CD4-positive, alpha-beta T cell (primary cell): ENCODE measurements at regions not wholly inside any gene's neighbourhood (a gene's known extent, or its start where the extent isn't known, plus 50 kb on each side); places are given as distances from the start of the nearest gene placed in this dataset.

ENCODE experiments used
- ATAC-seq: fragments of 200-7000 bp; cut with Tn5 transposase; one replicate; pipeline ENCODE4 v1.10.0; 2022; ENCODE audit warnings: mild to moderate bottlenecking; ENCODE audit not compliant: poor library complexity
- CTCF ChIA-PET: fragments of 350-600 bp; sonication (Branson Sonifier 250); formaldehyde crosslinking; loops from one replicate; lab custom pipeline; 2021; ENCODE audit warnings: antibody characterized with exemption, inconsistent platforms; lab: Charles Lee
- POLR2A ChIA-PET: fragments of 350-600 bp; sonication (Branson Sonifier 250); formaldehyde crosslinking; loops from one replicate; lab custom pipeline; 2021; ENCODE audit warnings: antibody characterized with exemption, inconsistent platforms; lab: Charles Lee
- DNase-seq, 14 experiments: peaks; one replicate each; pipeline ENCODE4 v3.0.0-alpha.2; 2013 to 2020; ENCODE audit warnings: mixed read lengths in 2 of 14
- H3K27ac ChIP-seq, 2 donors: one replicate each; pipeline versions ENCODE4 v1.5.1 to v1.7.0; 2013; ENCODE audit warnings: low read length in 2 of 2, low read depth in 1 of 2, mild to moderate bottlenecking in 1 of 2
- H3K27me3 ChIP-seq, 2 experiments: 1 replicate in 1 of 2; 2 replicates in 1 of 2; pipeline versions ENCODE4 v1.6.1 to v1.7.0; 2013; ENCODE audit warnings: low read length in 2 of 2, control low read depth in 1 of 2, mild to moderate bottlenecking in 1 of 2, moderate library complexity in 1 of 2; ENCODE audit not compliant: insufficient read depth in 2 of 2, control insufficient read depth in 1 of 2
- H3K36me3 ChIP-seq: one replicate; pipeline ENCODE4 v1.6.1; 2013; ENCODE audit warnings: low read length, control low read depth; ENCODE audit not compliant: insufficient read depth
- H3K4me1 ChIP-seq: one replicate; pipeline ENCODE4 v1.6.1; 2013; ENCODE audit warnings: low read length, control low read depth; ENCODE audit not compliant: insufficient read depth
- H3K4me3 ChIP-seq: one replicate; pipeline ENCODE4 v1.5.1; 2013; ENCODE audit warnings: mild to moderate bottlenecking, low read length, moderate library complexity
- H3K9me3 ChIP-seq, 2 experiments: 1 replicate in 1 of 2; 2 replicates in 1 of 2; pipeline versions ENCODE4 v1.6.1 to v1.7.0; 2013; ENCODE audit warnings: low read length in 2 of 2, mild to moderate bottlenecking in 2 of 2, control low read depth in 1 of 2, moderate library complexity in 1 of 2; ENCODE audit not compliant: control insufficient read depth in 1 of 2, insufficient read depth in 1 of 2
- H3K27ac Mint-ChIP-seq: one replicate; pipeline ENCODE4 v1.8.0; 2020; ENCODE audit warnings: mixed read lengths
- H3K27me3 Mint-ChIP-seq: one replicate; pipeline ENCODE4 v1.8.0; 2021; ENCODE audit warnings: mixed read lengths
- H3K36me3 Mint-ChIP-seq: one replicate; pipeline ENCODE4 v1.8.0; 2021; ENCODE audit warnings: low read depth, mixed read lengths
- H3K4me1 Mint-ChIP-seq: one replicate; pipeline ENCODE4 v1.8.0; 2021; ENCODE audit warnings: low read depth, mixed read lengths
- H3K4me3 Mint-ChIP-seq: one replicate; pipeline ENCODE4 v1.8.0; 2020; ENCODE audit warnings: mild to moderate bottlenecking, mixed read lengths
- H3K9me3 Mint-ChIP-seq: one replicate; pipeline ENCODE4 v1.8.0; 2020; ENCODE audit warnings: mixed read lengths
- intact Hi-C, 2 experiments: fragments of 100-400 bp; cut with DNase I in 1 of 2; cut with micrococcal nuclease in 1 of 2; formaldehyde crosslinking; loops; one replicate each; pipeline versions ENCODE4 v1.15.1 to v1.9.0; 2023 to 2025; cut with DNase I, micrococcal nuclease
- TF ChIP-seq, protein P1 (sequence below): fragments of 200-600 bp; IDR thresholded peaks from one replicate; pipeline ENCODE4 v1.8.0; 2022; ENCODE audit warnings: antibody characterized with exemption, mild to moderate bottlenecking

DNA sequence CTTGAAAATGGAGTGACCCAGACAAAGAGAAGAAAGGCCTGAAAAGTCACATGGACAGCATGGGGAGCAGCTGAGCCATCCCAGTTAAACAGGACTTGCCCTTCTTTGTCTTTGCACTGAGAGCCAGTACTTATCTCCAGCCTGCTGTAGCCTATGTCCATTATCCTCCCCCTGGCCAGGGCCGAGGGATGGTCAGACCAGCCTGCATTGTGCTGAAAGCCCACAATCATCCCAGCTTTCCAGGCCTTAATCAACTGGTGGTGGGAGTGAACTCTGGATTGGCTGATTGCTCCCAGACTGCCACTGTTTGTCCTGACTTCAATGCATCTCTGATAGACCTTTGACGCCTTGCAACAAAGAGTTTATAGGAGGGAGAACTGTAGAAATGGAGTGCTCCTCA, 453.1 kb downstream of the EPHA5 start:
- no peaks in the 10 kb centered on the region for H3K36me3 Mint-ChIP-seq
- TF ChIP-seq, protein P1, sequence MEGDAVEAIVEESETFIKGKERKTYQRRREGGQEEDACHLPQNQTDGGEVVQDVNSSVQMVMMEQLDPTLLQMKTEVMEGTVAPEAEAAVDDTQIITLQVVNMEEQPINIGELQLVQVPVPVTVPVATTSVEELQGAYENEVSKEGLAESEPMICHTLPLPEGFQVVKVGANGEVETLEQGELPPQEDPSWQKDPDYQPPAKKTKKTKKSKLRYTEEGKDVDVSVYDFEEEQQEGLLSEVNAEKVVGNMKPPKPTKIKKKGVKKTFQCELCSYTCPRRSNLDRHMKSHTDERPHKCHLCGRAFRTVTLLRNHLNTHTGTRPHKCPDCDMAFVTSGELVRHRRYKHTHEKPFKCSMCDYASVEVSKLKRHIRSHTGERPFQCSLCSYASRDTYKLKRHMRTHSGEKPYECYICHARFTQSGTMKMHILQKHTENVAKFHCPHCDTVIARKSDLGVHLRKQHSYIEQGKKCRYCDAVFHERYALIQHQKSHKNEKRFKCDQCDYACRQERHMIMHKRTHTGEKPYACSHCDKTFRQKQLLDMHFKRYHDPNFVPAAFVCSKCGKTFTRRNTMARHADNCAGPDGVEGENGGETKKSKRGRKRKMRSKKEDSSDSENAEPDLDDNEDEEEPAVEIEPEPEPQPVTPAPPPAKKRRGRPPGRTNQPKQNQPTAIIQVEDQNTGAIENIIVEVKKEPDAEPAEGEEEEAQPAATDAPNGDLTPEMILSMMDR = no peak

DNA sequence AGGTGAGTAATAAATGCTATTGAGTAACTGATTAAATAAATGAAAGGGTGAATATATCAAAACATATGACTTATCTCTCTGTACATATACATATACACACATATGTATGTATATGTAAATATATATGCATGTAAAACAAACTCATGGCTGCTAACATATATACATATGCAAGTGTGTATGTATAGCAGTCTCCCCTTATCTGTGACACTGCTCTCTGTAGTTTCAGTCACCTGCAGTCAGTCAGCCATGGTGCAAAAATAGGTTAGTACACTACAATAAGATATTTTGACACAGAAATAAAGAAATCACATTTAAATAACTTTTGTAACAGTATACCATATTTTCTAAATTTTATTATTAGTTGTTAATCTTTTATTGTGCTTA, 467.4 kb downstream of the EPHA5 start:
- H3K27me3 Mint-ChIP-seq = no peaks in the 10 kb centered on the region

More for the DNA sequence above, 453.1 kb downstream of the EPHA5 start:
- no peak overlapping the region for H3K27ac Mint-ChIP-seq
- Histone ChIP-seq H3K4me3 (no peak overlapping the region), H3K9me3 (peaks cover 0 to 7% of the 10 kb centered on the region in 2 experiments), H3K36me3 (no peaks in the 10 kb centered on the region), H3K4me1 (no peaks in the 10 kb centered on the region), H3K27ac (no peak overlapping the region), H3K27me3 (no peaks in the 10 kb centered on the region)
- ChIA-PET CTCF (no interaction called here), POLR2A (no interaction called here)
- H3K27me3 Mint-ChIP-seq = no peaks in the 10 kb centered on the region
- H3K9me3 Mint-ChIP-seq = peaks cover 9% of the 10 kb centered on the region
- no peak for ATAC-seq
- no peaks in the 10 kb centered on the region for H3K4me1 Mint-ChIP-seq
- intact Hi-C loops = no loop called here
- H3K4me3 Mint-ChIP-seq = no peak overlapping the region
- DNase-seq = no peak

DNA sequence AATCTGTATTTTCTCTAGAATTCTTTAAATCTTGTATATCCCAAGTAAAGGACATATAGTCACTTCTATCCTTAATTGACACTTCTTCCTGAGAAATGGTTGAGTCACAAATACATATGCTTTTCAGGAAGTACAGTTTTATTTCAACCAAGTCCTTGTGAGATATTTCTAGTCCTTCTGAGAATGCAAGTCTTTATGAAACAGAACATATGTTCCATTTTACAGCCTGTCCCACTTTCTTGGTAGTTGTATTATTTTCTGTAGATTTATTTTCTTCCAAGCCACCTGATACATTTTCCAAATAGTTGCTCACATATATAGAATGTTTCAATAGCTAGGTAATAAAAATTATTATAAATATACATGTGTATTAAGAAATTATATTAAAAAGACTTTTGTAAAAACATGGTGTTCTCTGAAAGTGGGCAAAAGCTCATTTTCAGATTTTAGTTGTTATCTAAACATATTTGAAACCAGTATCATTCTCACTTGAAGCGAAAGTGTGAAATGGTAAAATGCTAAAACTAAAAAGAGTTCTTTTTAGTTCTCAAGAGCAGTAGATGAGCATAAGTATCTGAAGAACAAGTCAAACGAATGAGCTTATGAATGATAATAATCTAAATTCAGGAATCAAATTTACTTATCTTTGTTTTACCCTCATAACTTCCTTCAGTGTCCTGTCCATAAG, 468.0 kb downstream of the EPHA5 start:
- H3K36me3 ChIP-seq = no peaks in the 10 kb centered on the region
- ChIA-PET POLR2A (no interaction called here), CTCF (no interaction called here)
- no peak for ATAC-seq
- H3K27ac Mint-ChIP-seq = no peak overlapping the region
- no peaks in the 10 kb centered on the region for H3K36me3 Mint-ChIP-seq
- intact Hi-C loops = no loop called here
- no peak for DNase-seq
- H3K9me3 ChIP-seq = no peaks in the 10 kb centered on the region
- TF ChIP-seq, protein P1 = no peak
- H3K4me3 Mint-ChIP-seq = no peak overlapping the region
- no peak overlapping the region for H3K27ac ChIP-seq
- peaks cover 1% of the 10 kb centered on the region for H3K9me3 Mint-ChIP-seq
- no peaks in the 10 kb centered on the region for H3K27me3 ChIP-seq
- no peak overlapping the region for H3K4me3 ChIP-seq
- no peaks in the 10 kb centered on the region for H3K4me1 ChIP-seq
- H3K27me3 Mint-ChIP-seq = no peaks in the 10 kb centered on the region
- H3K4me1 Mint-ChIP-seq = no peaks in the 10 kb centered on the region

More for the DNA sequence above, 467.4 kb downstream of the EPHA5 start:
- no peaks in the 10 kb centered on the region for H3K36me3 Mint-ChIP-seq
- no peaks in the 10 kb centered on the region for H3K27me3 ChIP-seq
- TF ChIP-seq, protein P1 = no peak
- intact Hi-C loops = no loop called here
- no peak overlapping the region for H3K4me3 ChIP-seq
- no peak for DNase-seq
- H3K4me3 Mint-ChIP-seq = no peak overlapping the region
- H3K36me3 ChIP-seq = no peaks in the 10 kb centered on the region
- no peaks in the 10 kb centered on the region for H3K9me3 ChIP-seq
- no peak for ATAC-seq
- H3K9me3 Mint-ChIP-seq = peaks cover 1% of the 10 kb centered on the region
- no peak overlapping the region for H3K27ac Mint-ChIP-seq
- ChIA-PET POLR2A (no interaction called here), CTCF (no interaction called here)
- H3K4me1 ChIP-seq = no peaks in the 10 kb centered on the region
- H3K4me1 Mint-ChIP-seq = no peaks in the 10 kb centered on the region
- H3K27ac ChIP-seq = no peak overlapping the region
